ENCODE measurements at regions not wholly inside any gene's neighbourhood (a gene's known extent, or its start where the extent isn't known, plus 50 kb on each side); places are given as distances from the start of the nearest gene placed in this dataset.

- no peak overlapping the region for H2AFZ ChIP-seq (ENCODE audit: low read depth, low read length)
- H3F3A ChIP-seq (ENCODE audit: insufficient read depth, low read length, poor library complexity, severe bottlenecking), result no peaks in the 10 kb centered on the region
- H4K20me1 ChIP-seq (ENCODE audit: insufficient read depth), result no peaks in the 10 kb centered on the region
- no peaks in the 10 kb centered on the region for H3K27me3 ChIP-seq (ENCODE audit: insufficient read depth, low read depth, low read length)
- TF ChIP-seq CTCF (IDR thresholded peaks at IDR 0.05; ENCODE audit: poor library complexity, severe bottlenecking) (no peak), EP300 (conservative IDR thresholded peaks at IDR 0.05; ENCODE audit: poor library complexity, severe bottlenecking) (no peak), REST (IDR thresholded peaks at IDR 0.05; ENCODE audit: borderline replicate concordance) (no peak), TAF1 (IDR thresholded peaks at IDR 0.05; ENCODE audit: low read depth) (no peak), EZH2 (IDR thresholded peaks at IDR 0.05; ENCODE audit: borderline replicate concordance, insufficient read depth, low read length, poor library complexity, severe bottlenecking) (no peak), SMC3 (conservative IDR thresholded peaks at IDR 0.05; ENCODE audit: poor library complexity) (no peak), MXI1 (conservative IDR thresholded peaks at IDR 0.05; ENCODE audit: poor library complexity, severe bottlenecking) (no peak), RAD21 (conservative IDR thresholded peaks at IDR 0.05) (no peak), POLR2AphosphoS5 (IDR thresholded peaks at IDR 0.05) (no peak)
- H3K4me3 ChIP-seq (ENCODE audit: low read length), result no peak overlapping the region
- no peaks in the 10 kb centered on the region for H3K36me3 ChIP-seq (ENCODE audit: insufficient read depth, low read length)
- H3K9ac ChIP-seq (ENCODE audit: low read length), result no peak overlapping the region
- H3K9me3 ChIP-seq (ENCODE audit: low read length), result no peaks in the 10 kb centered on the region
- H3K4me2 ChIP-seq (ENCODE audit: low read length), result no peak overlapping the region
- H3K27ac ChIP-seq (ENCODE audit: low read length), result no peak overlapping the region
- H3K79me2 ChIP-seq (replicated peaks; ENCODE audit: insufficient read depth, low read length), result no peaks in the 10 kb centered on the region
- no peaks in the 10 kb centered on the region for H3K9me2 ChIP-seq (ENCODE audit: insufficient read depth, low read length)
Measured at GRCh38 chr6:150698391-150698790, 98.7 kb downstream of the PLEKHG1 start.

GRCh38 chr6:150702675-150703074, 103.0 kb downstream of the PLEKHG1 start:
- Histone ChIP-seq H3K36me3 (ENCODE audit: insufficient read depth, low read length) (no peaks in the 10 kb centered on the region), H2AFZ (ENCODE audit: low read depth, low read length) (no peak overlapping the region), H3K27me3 (ENCODE audit: insufficient read depth, low read depth, low read length) (no peaks in the 10 kb centered on the region), H3K79me2 (replicated peaks; ENCODE audit: insufficient read depth, low read length) (no peaks in the 10 kb centered on the region), H4K20me1 (ENCODE audit: insufficient read depth) (no peaks in the 10 kb centered on the region), H3F3A (ENCODE audit: insufficient read depth, low read length, poor library complexity, severe bottlenecking) (no peaks in the 10 kb centered on the region), H3K4me3 (ENCODE audit: low read length) (no peak overlapping the region), H3K27ac (ENCODE audit: low read length) (no peak overlapping the region), H3K4me2 (ENCODE audit: low read length) (no peak overlapping the region), H3K9me2 (ENCODE audit: insufficient read depth, low read length) (no peaks in the 10 kb centered on the region), H3K9me3 (ENCODE audit: low read length) (no peaks in the 10 kb centered on the region), H3K9ac (ENCODE audit: low read length) (no peak overlapping the region)
- no peak for TF ChIP-seq POLR2AphosphoS5 (IDR thresholded peaks at IDR 0.05)

Measured in neural cell (in vitro differentiated cells).